Endothelial cell of umbilical vein (primary cell): ENCODE measurements at regions not wholly inside any gene's neighbourhood (a gene's known extent, or its start where the extent isn't known, plus 50 kb on each side); places are given as distances from the start of the nearest gene placed in this dataset.

Source experiments
- BruUV-seq: library from RNA; stranded (reverse); fragments of 400-500 nt; replicated peaks from 2 replicates; lab custom pipeline; 2021; lab: Mats Ljungman, UMichigan
- CTCF ChIA-PET: fragments of 300-600, 350-600 bp; sonication (Branson Sonifier 250); formaldehyde crosslinking; loops from one replicate; lab custom pipeline; 2021; ENCODE audit warnings: antibody characterized with exemption, inconsistent platforms; lab: Charles Lee
- POLR2A ChIA-PET: fragments of 300-600, 350-600 bp; sonication (Branson Sonifier 250); formaldehyde crosslinking; loops from one replicate; lab custom pipeline; 2021; ENCODE audit warnings: antibody characterized with exemption, inconsistent platforms; lab: Charles Lee
- DNase-seq: peaks from one replicate; pipeline ENCODE4 v3.0.0-alpha.2; 2011; ENCODE audit warnings: low read depth, low spot score
- FAIRE-seq: peaks from 2 replicates; lab custom pipeline; 2011; peaks lifted over from hg19 to GRCh38; lab: Jason Lieb, UNC
- H2AFZ ChIP-seq: 2 replicates; pipeline ENCODE4 v1.6.0; 2012; ENCODE audit warnings: low read depth, low read length, control low read depth, inconsistent platforms
- H3K27ac ChIP-seq: 2 replicates; pipeline ENCODE4 v1.5.1; 2011; ENCODE audit warnings: low read depth, mild to moderate bottlenecking, control low read depth, low read length, moderate library complexity; ENCODE audit not compliant: insufficient read depth
- H3K27me3 ChIP-seq, 2 experiments: 2 replicates each; pipeline versions ENCODE4 v1.6.0 to v1.6.1; 2011; ENCODE audit warnings: low read length in 2 of 2, mixed read lengths in 1 of 2; ENCODE audit not compliant: control insufficient read depth in 2 of 2, insufficient read depth in 2 of 2
- H3K36me3 ChIP-seq, 2 experiments: 2 replicates in 1 of 2; 3 replicates in 1 of 2; pipeline ENCODE4 v1.5.1; 2011; ENCODE audit warnings: low read length in 2 of 2, mild to moderate bottlenecking in 1 of 2, moderate library complexity in 1 of 2; ENCODE audit not compliant: control insufficient read depth in 2 of 2, insufficient read depth in 2 of 2; ENCODE audit errors: extremely low read depth in 1 of 2
- H3K4me1 ChIP-seq: 3 replicates; pipeline ENCODE4 v1.5.1; 2011; ENCODE audit warnings: mild to moderate bottlenecking, low read length; ENCODE audit not compliant: control insufficient read depth, insufficient read depth; ENCODE audit errors: extremely low read depth
- H3K4me2 ChIP-seq: 2 replicates; pipeline ENCODE4 v1.6.1; 2011; ENCODE audit warnings: low read length, control low read depth, mixed read lengths; ENCODE audit not compliant: insufficient read depth
- H3K4me3 ChIP-seq, 3 experiments: fragments of 200-600 bp in 1 of 3; sonication (generic), shearing (Covaris generic) in 1 of 3; replicated peaks in 1 of 3; 2 replicates each; pipeline ENCODE4 v1.5.1; 2011 to 2016; ENCODE audit warnings: control low read depth in 3 of 3, low read length in 3 of 3, mild to moderate bottlenecking in 2 of 3, inconsistent platforms in 1 of 3, low read depth in 1 of 3, moderate library complexity in 1 of 3; ENCODE audit not compliant: insufficient read depth in 1 of 3
- H3K79me2 ChIP-seq: 2 replicates; pipeline ENCODE4 v1.6.0; 2012; ENCODE audit warnings: low read length, inconsistent platforms; ENCODE audit not compliant: control insufficient read depth, insufficient read depth
- H3K9ac ChIP-seq: replicated peaks from 2 replicates; pipeline ENCODE3; 2011; ENCODE audit warnings: low read length, control low read depth; ENCODE audit not compliant: insufficient read depth; ENCODE audit errors: extremely low read depth
- H3K9me1 ChIP-seq: replicated peaks from 3 replicates; pipeline ENCODE4 v1.6.0; 2011; ENCODE audit warnings: mild to moderate bottlenecking, low read length; ENCODE audit not compliant: control insufficient read depth, insufficient read depth; ENCODE audit errors: extremely low read depth
- H3K9me3 ChIP-seq: replicated peaks from 2 replicates; pipeline ENCODE4 v1.5.1; 2012; ENCODE audit warnings: low read length, inconsistent platforms; ENCODE audit not compliant: control insufficient read depth, insufficient read depth
- H4K20me1 ChIP-seq: replicated peaks from 2 replicates; pipeline ENCODE3; 2011; ENCODE audit warnings: mild to moderate bottlenecking, low read length; ENCODE audit not compliant: control insufficient read depth, insufficient read depth; ENCODE audit errors: extremely low read depth
- EZH2 ChIP-seq: IDR thresholded peaks from 2 replicates; pipeline ENCODE4 v1.6.1; 2012; ENCODE audit warnings: borderline replicate concordance, low read depth, mild to moderate bottlenecking, moderate library complexity, low read length, inconsistent platforms; ENCODE audit not compliant: severe bottlenecking
- FOS ChIP-seq: IDR thresholded peaks from 2 replicates; pipeline ENCODE4 v1.6.1; 2011; ENCODE audit warnings: mild to moderate bottlenecking, low read length, moderate library complexity, borderline replicate concordance; ENCODE audit not compliant: insufficient read depth
- GATA2 ChIP-seq: IDR thresholded peaks from 2 replicates; pipeline ENCODE4 v1.7.0; 2011; ENCODE audit warnings: low read depth, mild to moderate bottlenecking, moderate library complexity, mixed read lengths, low read length; ENCODE audit not compliant: insufficient read length, insufficient read depth
- JUN ChIP-seq: IDR thresholded peaks from 2 replicates; pipeline ENCODE4 v1.6.1; 2011; ENCODE audit warnings: borderline replicate concordance, low read depth; ENCODE audit not compliant: insufficient read length, insufficient read depth
- MYC ChIP-seq: IDR thresholded peaks from one replicate; pipeline ENCODE4 v1.6.1; 2011; ENCODE audit warnings: mild to moderate bottlenecking, low read depth, low read length
- POLR2A ChIP-seq: IDR thresholded peaks from 2 replicates; pipeline ENCODE4 v1.6.1; 2012; ENCODE audit warnings: low read depth, mild to moderate bottlenecking, control low read depth, low read length
- POLR2AphosphoS5 ChIP-seq: IDR thresholded peaks from 2 replicates; pipeline ENCODE4 v1.6.1; 2012; ENCODE audit warnings: low read depth, mild to moderate bottlenecking, control low read depth, low read length, moderate library complexity; ENCODE audit not compliant: insufficient read depth
- dilution Hi-C: fragments of 300-500 bp; cut with MboI; formaldehyde crosslinking; loops from one replicate; pipeline ENCODE4 v1.15.0; 2019; ENCODE audit warnings: low sequenced_read_pairs; ENCODE audit not compliant: extremely low pct_ligation_motif_present
- intact Hi-C: fragments of 100-400 bp; cut with micrococcal nuclease; formaldehyde crosslinking; loops from one replicate; pipeline ENCODE4 v1.10.0; 2022
- TF ChIP-seq, protein P1 (sequence below), 2 donors: IDR thresholded peaks; 1 replicate in 1 of 2; 2 replicates in 1 of 2; pipeline ENCODE4 v1.5.1; 2011; ENCODE audit warnings: low read length in 2 of 2, mild to moderate bottlenecking in 2 of 2, moderate library complexity in 2 of 2, control low read depth in 1 of 2, inconsistent platforms in 1 of 2, low read depth in 1 of 2; ENCODE audit not compliant: insufficient read depth in 1 of 2; ENCODE audit errors: extremely low read depth in 1 of 2
- TF ChIP-seq, protein P2 (sequence below): IDR thresholded peaks from 2 replicates; pipeline ENCODE4 v1.6.1; 2011; ENCODE audit not compliant: insufficient read depth, insufficient read length

DNA sequence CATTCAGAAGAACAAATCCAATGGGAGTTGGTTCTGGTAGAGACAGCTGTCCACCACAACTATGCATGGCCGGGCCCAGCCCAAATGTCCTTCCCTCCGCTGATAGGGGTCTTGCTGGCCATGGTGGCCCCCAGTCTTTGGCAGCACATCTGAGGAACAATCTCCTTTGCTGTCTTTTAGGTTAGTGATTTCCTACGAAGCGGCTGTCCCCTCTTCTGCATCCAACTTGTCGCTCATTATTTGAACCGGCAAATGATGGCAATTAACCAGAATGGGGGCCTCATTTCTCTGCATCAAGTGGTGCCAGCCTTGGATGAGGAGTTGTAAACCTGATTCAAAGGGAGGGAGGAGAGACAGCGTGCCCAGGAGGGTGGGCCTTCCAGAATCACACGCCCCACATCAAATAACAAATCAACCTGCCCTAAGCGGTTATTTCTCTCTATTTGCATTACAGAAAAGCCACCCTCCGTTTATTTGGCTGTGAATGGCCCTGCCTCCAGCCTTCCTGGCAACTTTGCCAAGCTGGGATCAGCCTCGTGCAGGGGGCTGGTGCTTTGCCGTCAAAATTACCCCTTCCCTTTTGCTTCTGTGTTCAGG is 156.5 kb downstream of the RGS9 start:
- Histone ChIP-seq H3K9me1 (no peaks in the 10 kb centered on the region), H3K79me2 (no peaks in the 10 kb centered on the region), H3K36me3 (no peaks in the 10 kb centered on the region), H3K4me2 (no peak overlapping the region), H3K9me3 (no peaks in the 10 kb centered on the region), H3K4me1 (peaks cover 24% of the 10 kb centered on the region), H2AFZ (no peak overlapping the region), H3K27me3 (peaks cover 3 to 4% of the 10 kb centered on the region in 2 experiments), H4K20me1 (no peaks in the 10 kb centered on the region), H3K9ac (no peak overlapping the region), H3K4me3 (no peak overlapping the region), H3K27ac (no peak overlapping the region)
- POLR2A ChIA-PET, result no interaction called here
- TF ChIP-seq, protein P1, sequence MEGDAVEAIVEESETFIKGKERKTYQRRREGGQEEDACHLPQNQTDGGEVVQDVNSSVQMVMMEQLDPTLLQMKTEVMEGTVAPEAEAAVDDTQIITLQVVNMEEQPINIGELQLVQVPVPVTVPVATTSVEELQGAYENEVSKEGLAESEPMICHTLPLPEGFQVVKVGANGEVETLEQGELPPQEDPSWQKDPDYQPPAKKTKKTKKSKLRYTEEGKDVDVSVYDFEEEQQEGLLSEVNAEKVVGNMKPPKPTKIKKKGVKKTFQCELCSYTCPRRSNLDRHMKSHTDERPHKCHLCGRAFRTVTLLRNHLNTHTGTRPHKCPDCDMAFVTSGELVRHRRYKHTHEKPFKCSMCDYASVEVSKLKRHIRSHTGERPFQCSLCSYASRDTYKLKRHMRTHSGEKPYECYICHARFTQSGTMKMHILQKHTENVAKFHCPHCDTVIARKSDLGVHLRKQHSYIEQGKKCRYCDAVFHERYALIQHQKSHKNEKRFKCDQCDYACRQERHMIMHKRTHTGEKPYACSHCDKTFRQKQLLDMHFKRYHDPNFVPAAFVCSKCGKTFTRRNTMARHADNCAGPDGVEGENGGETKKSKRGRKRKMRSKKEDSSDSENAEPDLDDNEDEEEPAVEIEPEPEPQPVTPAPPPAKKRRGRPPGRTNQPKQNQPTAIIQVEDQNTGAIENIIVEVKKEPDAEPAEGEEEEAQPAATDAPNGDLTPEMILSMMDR (IDR thresholded peaks at IDR 0.05; ENCODE audit: extremely low read depth in 1 of 2, insufficient read depth in 1 of 2, low read depth in 1 of 2, low read length in 2 of 2), result no peak
- TF ChIP-seq POLR2AphosphoS5 (no peak), GATA2 (no peak), FOS (no peak), MYC (no peak), JUN (no peak), POLR2A (no peak), EZH2 (no peak)
- TF ChIP-seq, protein P2, sequence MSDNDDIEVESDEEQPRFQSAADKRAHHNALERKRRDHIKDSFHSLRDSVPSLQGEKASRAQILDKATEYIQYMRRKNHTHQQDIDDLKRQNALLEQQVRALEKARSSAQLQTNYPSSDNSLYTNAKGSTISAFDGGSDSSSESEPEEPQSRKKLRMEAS, result no peak
- FAIRE-seq (no peak), DNase-seq (no peak)
- no TSS peak for BruUV-seq
- dilution Hi-C loops (no loop called here), intact Hi-C loops (loop anchor here (1.0 to 5.0 kb wide), 6 partner anchors 63 to 872 kb away; no protein-coding TSS in a partner anchor)
- CTCF ChIA-PET, result interaction anchor here (1.0 to 7.6 kb wide), 35 partner anchors 8 to 876 kb away, joined by 3 to 119 read pairs (median 5); no protein-coding TSS in a partner anchor
